DMS153 (cell line): ENCODE measurements at regions not wholly inside any gene's neighbourhood (a gene's known extent, or its start where the extent isn't known, plus 50 kb on each side); places are given as distances from the start of the nearest gene placed in this dataset.

Experiments
- DNase-seq: peaks from one replicate; lab custom pipeline; 2025; lab: John Stamatoyannopoulos, UW

DNA sequence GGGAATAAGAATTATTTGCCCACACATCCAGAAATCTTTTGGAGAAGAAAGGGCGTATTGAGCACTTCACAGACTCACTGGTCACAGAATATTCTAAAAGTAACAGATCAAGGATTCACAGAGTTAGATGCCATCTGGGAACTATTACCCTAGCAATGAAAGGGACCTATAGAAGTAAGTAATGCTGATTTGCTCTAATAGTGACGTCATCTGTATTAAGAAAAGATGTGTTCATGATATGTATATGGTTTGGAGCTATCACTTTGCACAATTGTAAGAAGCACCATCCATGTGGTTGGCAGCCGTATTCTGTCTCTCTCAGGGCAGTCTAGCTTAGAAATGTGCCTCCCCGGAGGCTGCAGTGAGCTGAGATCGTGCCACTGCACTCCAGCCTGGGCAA is 52.8 kb upstream of the SV2C start:
- DNase-seq = no peak

GRCh38 chr5:76029739-76030138 is 53.4 kb upstream of the SV2C start:
- no peak for DNase-seq

DNA sequence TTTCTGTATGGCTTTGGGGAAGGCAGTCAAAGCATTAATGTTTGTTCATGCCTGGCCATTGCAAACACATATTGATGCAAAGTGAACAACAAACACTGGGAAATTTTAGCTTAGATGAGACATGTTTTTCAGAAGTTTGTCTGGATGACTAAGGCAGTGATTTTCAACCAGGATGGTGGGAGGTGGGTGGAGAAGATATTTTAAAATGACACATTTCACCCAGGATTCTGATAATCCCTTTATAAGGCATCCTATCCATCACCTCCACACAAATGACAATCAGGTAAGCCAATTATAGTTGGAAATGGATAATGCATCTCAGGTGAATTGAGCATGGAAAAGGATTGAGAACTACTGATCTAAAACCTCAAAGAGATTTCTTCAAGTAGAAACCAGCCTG is 57.4 kb upstream of the SV2C start:
- no peak for DNase-seq

GRCh38 chr5:76025069-76025468 is 58.1 kb upstream of the SV2C start:
- DNase-seq = peak; percentile 52

DNA sequence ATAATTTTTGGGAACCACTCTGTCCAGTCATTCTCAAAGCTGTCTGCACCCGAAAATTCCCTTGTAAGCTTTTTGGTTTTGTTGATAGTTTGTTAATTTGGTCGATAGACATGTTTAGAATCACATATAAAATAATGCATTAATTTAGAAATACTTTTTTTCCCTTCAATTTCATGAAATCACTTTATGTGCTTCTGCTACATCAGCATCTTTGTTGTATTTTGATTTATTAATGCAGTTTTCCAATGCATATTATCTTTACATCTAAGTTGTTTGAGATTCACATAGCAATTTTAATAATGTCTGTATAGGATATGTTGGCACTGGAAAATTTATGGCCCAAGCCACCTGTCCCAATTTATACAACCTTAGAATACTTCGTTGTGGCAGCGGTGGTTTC is 60.6 kb upstream of the SV2C start:
- no peak for DNase-seq

DNA sequence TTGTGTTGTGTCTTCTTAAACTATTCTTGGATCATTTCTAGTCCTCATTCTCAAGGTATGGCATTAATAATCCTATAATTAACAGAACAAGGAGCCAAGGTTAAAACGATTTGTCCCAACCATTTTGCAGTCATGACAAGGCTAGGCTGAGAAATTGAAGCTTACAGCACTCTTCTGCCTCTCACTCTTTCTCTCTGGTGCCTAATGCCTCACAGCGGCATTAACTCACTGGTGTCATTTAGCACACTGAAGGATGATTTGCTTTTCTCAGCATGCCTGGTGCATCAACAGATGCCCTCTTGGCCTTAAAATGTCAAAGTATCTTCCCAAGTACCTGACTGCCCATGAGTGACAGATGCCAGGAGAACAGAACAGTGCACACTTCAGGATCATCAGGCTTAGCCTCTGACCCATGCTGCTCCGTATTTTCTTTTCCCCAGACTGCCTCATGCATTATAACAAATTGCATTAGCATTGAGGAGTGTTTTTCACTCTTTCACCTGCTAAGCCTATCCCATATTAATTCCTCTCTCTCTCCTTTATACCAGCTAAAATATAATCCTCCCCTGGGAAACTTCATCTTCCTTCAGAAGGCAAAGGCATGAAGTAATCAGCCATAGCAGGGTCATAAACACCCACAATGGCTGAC is 61.1 kb upstream of the SV2C start:
- no peak for DNase-seq

DNA sequence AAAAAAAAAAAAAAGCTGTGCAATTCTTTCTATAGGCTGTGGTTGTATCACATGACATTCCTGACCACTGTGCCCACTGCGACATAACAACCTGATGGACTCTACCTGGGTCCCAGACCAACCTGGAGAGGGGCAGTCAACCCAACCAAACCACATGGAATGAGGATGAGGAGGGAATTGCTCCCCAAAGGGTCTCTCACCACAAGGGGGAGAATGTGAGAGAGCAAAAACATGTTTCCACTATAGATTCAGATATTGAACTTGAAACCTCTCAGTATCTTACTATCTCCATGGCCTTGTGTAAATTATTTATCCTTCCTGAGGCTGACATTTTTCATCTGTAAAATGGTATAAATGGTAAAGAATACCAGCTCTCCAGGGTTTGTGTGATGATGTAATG is 66.9 kb upstream of the SV2C start:
- DNase-seq = no peak

- DNase-seq = no peak
Observed at GRCh38 chr5:76014005-76014404, 69.2 kb upstream of the SV2C start.

DNA sequence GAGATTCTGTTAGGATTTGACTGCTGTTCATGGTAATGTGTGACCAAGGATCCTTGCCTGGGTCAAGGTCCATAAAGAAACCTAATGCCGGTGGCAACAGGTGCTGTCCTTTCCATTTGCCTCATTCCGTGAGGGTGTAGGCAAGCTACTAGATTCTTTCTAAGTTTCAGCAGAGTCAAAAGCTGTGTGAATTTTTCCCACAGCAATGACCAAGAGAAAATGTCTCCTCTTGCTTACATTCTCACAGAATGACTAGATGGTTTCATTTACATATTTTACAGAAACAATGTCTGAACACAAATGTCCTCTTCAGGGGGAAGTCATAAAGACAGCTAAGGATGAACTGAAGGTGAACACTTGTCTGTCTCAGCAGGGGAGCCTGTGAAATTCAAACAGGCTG is 75.3 kb upstream of the SV2C start:
- no peak for DNase-seq

DNA sequence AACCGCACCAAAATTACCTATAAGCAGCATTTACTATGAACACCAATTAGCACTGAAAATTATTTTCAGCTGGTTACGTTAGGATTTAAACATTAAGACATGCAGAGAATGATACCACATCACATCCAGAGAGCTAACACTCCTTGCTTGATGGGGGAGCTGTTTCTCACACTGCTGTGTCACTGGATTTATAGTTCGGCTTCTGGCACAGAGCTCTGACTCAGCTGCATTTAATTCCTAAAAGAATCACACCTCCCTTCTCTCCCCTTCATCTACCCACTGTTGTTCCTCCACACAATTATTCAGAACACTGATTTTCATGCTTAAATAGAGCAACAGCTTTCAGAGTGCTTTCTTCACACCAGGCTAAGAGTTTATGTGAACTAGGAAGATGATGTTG is 82.6 kb upstream of the SV2C start:
- DNase-seq = no peak

DNA sequence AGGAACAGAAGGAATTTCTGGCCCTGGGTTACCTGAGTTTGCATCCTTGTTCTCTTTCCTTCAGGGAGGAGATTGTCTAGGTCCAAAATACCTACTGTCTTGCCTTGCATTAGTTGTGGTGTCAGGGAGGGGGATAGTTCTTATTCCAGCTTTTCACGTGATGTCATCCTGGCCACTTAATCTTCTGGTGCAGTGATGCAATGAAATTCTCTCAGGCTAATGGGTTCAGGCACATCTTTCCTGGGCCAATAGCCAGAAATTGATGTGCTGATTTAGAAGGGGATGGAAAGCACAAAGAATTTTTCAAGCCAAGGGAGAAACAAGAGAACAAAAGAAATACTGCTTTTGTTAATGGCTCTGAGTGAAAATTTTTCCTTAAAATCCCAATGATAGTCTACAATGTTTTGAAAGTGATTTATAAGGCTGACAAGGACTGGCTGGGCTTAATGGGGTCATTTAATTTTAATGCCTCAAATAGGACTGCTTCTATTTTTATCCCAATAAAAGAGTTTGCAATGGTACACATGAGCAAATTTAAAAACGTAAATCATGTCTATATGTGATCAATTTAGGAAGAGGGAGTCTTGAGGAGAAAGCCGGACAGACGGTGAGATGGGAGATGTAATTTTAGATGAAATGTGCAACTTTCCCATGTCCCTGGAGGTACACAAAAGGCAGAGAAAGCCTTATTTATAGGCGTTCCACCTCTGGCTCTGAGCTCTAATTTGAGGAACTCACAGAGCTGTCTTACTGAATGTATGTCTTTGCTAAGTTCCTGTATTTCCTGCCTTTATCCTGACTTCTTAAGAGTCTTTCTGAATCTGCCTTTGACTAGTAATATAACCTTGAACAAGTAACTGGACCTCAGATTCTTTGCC is 89.3 kb upstream of the SV2C start:
- no peak for DNase-seq

DNA sequence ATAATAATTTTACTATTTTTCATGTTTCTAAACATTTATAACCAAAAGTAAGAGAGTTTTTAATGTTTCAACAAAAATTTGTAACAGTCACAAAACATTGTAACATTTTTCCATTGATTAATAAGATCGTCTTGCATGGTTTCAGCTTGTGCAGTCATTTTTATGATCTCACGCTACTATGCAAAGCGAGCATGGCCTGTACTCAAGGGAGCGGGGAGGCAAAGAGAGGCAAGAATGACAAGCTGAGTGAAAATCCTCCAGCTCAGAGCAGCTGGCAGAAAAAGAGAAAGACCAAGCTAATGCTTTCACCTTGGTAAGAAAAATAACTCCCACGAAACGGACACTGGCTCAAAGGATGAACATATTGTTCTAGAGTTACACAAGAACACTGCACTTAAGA is 90.0 kb upstream of the SV2C start:
- no peak for DNase-seq

DNA sequence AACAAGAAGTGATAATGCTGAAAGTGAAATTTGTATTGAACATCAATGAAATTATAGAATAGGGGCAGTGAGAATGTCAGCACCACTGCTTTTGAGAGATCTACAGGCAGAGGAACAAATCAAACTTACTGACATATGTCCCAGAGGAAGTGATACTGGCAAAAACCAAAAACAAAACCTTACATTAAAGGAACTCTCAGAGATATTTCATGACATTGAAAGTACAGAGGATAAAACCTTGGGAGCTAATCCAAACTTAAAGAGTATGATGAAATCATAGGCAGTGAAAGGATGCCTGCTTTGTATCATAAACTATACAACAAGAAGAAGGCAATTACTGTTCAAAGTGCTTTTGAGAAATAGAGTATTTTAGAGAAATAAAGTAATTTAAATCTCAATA is 90.4 kb upstream of the SV2C start:
- DNase-seq = no peak

DNA sequence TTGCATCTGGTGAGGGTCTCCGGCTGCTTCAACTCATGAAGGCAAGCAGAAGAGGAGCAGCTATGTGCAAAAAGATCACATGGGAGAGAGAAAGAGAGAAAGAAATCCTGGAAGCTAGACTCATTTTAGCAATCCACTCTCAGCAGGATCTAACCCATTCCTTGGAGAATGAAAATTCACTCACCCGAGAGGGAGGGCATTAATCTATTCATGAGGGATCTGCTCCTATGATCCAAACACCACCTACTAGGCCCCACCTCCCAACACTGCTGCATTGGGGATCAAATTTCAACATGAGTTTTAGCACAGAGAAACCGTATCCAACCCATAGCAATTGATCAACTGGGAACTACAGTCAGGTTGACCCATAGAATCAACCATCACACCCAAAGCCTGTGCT is 98.1 kb upstream of the SV2C start:
- DNase-seq = no peak

DNA sequence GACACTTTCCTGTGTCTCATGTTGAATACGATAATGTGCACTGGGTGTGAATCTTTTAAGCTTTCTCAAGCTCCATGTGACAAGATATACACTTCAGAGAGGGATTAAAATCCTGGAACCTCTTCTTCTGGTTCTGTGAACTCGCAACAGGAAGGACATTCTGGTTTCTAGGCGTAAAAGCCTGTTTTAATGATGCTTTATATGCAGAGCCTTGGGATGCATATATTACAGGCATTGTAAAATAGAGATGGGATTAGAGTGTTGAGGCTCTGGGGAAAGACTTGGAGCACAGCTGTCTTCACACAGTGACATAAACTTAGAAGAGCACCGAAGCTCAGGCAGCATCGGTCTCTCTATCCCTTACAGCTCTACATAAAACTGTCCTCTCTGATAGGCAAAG is 107.7 kb upstream of the SV2C start:
- DNase-seq = no peak

DNA sequence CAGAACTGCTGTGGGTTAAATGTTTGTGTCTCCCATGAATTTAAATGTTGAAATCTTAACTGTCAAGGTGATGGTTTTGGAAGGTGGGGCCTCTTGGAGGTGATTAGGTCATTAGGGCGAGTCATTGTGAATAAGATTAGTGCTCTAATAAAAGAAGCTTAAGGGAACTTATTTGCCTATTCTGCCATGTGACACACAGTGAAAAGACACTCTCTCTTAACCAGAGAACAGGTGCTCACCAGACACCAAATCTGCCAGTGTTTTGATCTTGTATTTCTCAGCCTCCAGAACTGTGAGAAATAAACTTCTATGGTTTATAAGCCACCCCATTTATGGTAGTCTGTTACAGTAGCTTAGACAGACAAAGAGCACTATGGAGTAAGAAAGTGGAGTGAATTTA is 117.9 kb upstream of the SV2C start:
- no peak for DNase-seq

GRCh38 chr5:75964008-75964407 is 119.2 kb upstream of the SV2C start:
- DNase-seq = no peak

GRCh38 chr5:75963554-75963953 is 119.6 kb upstream of the SV2C start:
- no peak for DNase-seq

DNA sequence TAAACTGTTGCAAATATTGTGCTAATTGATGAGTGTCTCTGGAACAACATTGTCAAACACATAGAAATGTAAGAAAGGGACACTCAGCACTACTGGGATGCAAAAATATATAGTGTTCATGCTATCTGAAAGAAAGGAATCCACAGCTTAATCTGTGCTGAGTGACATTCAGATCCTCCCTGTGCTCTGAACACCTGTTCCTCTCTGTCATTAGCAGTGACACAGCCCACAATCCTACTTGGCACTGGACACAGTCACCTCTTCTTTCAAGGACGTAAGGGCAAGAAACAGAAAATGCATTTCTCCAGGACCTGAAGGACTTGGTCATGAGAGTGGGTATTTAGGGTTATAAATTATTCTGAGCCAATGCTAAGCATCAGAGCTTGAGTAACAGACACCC is 121.4 kb upstream of the SV2C start:
- no peak for DNase-seq

GRCh38 chr5:75960129-75960528 is 123.1 kb upstream of the SV2C start:
- no peak for DNase-seq

- DNase-seq = no peak
Observed at GRCh38 chr5:75952963-75953362, 130.2 kb upstream of the SV2C start.

- DNase-seq = no peak
Observed at GRCh38 chr5:75952291-75952690, 130.9 kb upstream of the SV2C start.

DNA sequence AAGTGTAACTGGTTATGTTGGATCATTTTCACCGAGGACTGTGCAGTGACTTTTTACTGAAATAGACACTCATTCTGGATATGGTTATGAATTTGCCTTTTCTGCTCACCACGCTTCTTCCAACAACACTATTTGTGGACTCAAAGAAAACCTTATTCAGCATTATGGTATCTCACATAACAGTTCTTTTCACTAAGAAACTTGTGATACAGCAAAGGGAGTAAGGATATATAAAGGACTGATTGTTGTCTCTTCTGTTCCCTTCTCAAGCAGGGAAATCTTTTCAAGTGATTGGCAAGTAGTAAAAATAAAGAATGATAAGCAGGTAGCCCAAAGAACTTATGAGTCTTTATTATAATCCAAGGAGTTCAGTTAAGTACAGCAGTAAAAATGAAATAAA is 131.5 kb upstream of the SV2C start:
- DNase-seq = no peak

- no peak for DNase-seq
Observed at GRCh38 chr5:75951158-75951557, 132.0 kb upstream of the SV2C start.
